Neural progenitor cell (in vitro differentiated cells): ENCODE measurements at regions not wholly inside any gene's neighbourhood (a gene's known extent, or its start where the extent isn't known, plus 50 kb on each side); places are given as distances from the start of the nearest gene placed in this dataset. TPM values are rescaled to one million over a fixed set of nuclear protein-coding genes. Genes with fewer than 3 reads are reported as not detected.

Source experiments
- DNase-seq: peaks from one replicate; pipeline ENCODE4 v3.0.0-alpha.2; 2016; ENCODE audit warnings: low spot score
- H2AFZ ChIP-seq: fragments of 200-600 bp; sonication (generic); replicated peaks from 2 replicates; pipeline ENCODE4 v1.6.1; 2016; ENCODE audit warnings: antibody characterized with exemption
- H3F3A ChIP-seq: fragments of 200-600 bp; sonication (generic); 2 replicates; pipeline ENCODE4 v1.6.1; 2016; ENCODE audit warnings: antibody characterized with exemption, low read depth
- H3K27ac ChIP-seq: fragments of 200-600 bp; sonication (generic); 2 replicates; pipeline ENCODE4 v1.5.1; 2016; ENCODE audit warnings: mild to moderate bottlenecking
- H3K27me3 ChIP-seq: fragments of 200-600 bp; sonication (generic); 2 replicates; pipeline ENCODE4 v1.6.1; 2016; ENCODE audit warnings: mild to moderate bottlenecking, moderate library complexity
- H3K36me3 ChIP-seq: fragments of 200-600 bp; sonication (generic); 2 replicates; pipeline ENCODE4 v1.5.1; 2016
- H3K4me1 ChIP-seq: fragments of 200-600 bp; sonication (generic); 2 replicates; pipeline ENCODE4 v1.6.1; 2016; ENCODE audit warnings: mixed run types
- H3K4me2 ChIP-seq: fragments of 200-600 bp; sonication (generic); 2 replicates; pipeline ENCODE4 v1.6.1; 2016
- H3K4me3 ChIP-seq: fragments of 200-600 bp; sonication (generic); 2 replicates; pipeline ENCODE4 v1.5.1; 2016
- H3K79me2 ChIP-seq: fragments of 200-600 bp; sonication (generic); 2 replicates; pipeline ENCODE4 v1.6.1; 2016; ENCODE audit warnings: low read depth
- H3K9ac ChIP-seq: fragments of 200-600 bp; sonication (generic); 2 replicates; pipeline ENCODE4 v1.6.1; 2016
- H3K9me3 ChIP-seq: fragments of 200-600 bp; sonication (generic); 2 replicates; pipeline ENCODE4 v1.5.1; 2016; ENCODE audit warnings: low read depth
- H4K20me1 ChIP-seq: fragments of 200-600 bp; sonication (generic); 2 replicates; pipeline ENCODE4 v1.6.1; 2016; ENCODE audit warnings: low read depth
- H3K27ac Mint-ChIP-seq: 3 replicates; pipeline ENCODE4 v1.8.0; 2021; ENCODE audit warnings: mixed read lengths
- H3K27me3 Mint-ChIP-seq: 2 replicates; pipeline ENCODE4 v1.8.0; 2022; ENCODE audit warnings: low read depth, mild to moderate bottlenecking, inconsistent platforms, moderate library complexity, mixed read lengths; ENCODE audit not compliant: insufficient read depth
- H3K36me3 Mint-ChIP-seq: 3 replicates; pipeline ENCODE4 v1.8.0; 2021; ENCODE audit warnings: mixed read lengths
- H3K4me1 Mint-ChIP-seq: 3 replicates; pipeline ENCODE4 v1.8.0; 2021; ENCODE audit warnings: mixed read lengths
- H3K4me3 Mint-ChIP-seq: 3 replicates; pipeline ENCODE4 v1.8.0; 2021; ENCODE audit warnings: mild to moderate bottlenecking, moderate library complexity, mixed read lengths
- H3K9me3 Mint-ChIP-seq: 3 replicates; pipeline ENCODE4 v1.8.0; 2020; ENCODE audit warnings: mixed read lengths
- CTCF ChIP-seq: fragments of 200-600 bp; sonication (generic); IDR thresholded peaks from 2 replicates; pipeline ENCODE4 v1.5.1; 2017; ENCODE audit warnings: antibody characterized with exemption, mild to moderate bottlenecking
- EZH2 ChIP-seq: fragments of 200-600 bp; sonication (generic); IDR thresholded peaks from 2 replicates; pipeline ENCODE4 v1.6.1; 2017; ENCODE audit warnings: antibody characterized with exemption, mild to moderate bottlenecking, moderate library complexity
- small RNA-seq: library from RNA; depleted of rRNA; stranded (forward); fragments of <200 nt; gene quantifications from one replicate; pipeline ENCODE3, GENCODE V24; 2015

- no peaks in the 10 kb centered on the region for H3K79me2 ChIP-seq
- no peak overlapping the region for H3K4me3 ChIP-seq
- no peaks in the 10 kb centered on the region for H3K36me3 Mint-ChIP-seq
- H4K20me1 ChIP-seq, result no peaks in the 10 kb centered on the region
- no peaks in the 10 kb centered on the region for H3F3A ChIP-seq
- H3K36me3 ChIP-seq, result no peaks in the 10 kb centered on the region
- no peaks in the 10 kb centered on the region for H3K27me3 ChIP-seq
- no peak overlapping the region for H3K27ac ChIP-seq
- H3K4me3 Mint-ChIP-seq, result no peak overlapping the region
- TF ChIP-seq EZH2 (no peak), CTCF (peak; percentile 18)
- peaks cover 6% of the 10 kb centered on the region for H3K27me3 Mint-ChIP-seq
- peaks cover 4% of the 10 kb centered on the region for H3K4me1 Mint-ChIP-seq
- H2AFZ ChIP-seq, result no peak overlapping the region
- no peak for DNase-seq
- no peak overlapping the region for H3K27ac Mint-ChIP-seq
- H3K4me2 ChIP-seq, result no peak overlapping the region
- no peaks in the 10 kb centered on the region for H3K4me1 ChIP-seq
- H3K9me3 Mint-ChIP-seq, result peaks cover 12% of the 10 kb centered on the region
- H3K9ac ChIP-seq, result no peak overlapping the region
- no peaks in the 10 kb centered on the region for H3K9me3 ChIP-seq
These were observed 50.5 kb upstream of the SALL1 start for GRCh38 chr16:51201604-51202003.

Small RNAs in the stretch of these regions (small RNA-seq; reads per million reads assigned to genes)
- gene AC137527.1, result not detected
